A549 (cell line): ENCODE measurements at regions not wholly inside any gene's neighbourhood (a gene's known extent, or its start where the extent isn't known, plus 50 kb on each side); places are given as distances from the start of the nearest gene placed in this dataset.

ENCODE experiments used
- ATAC-seq, 2 experiments: fragments of 200-7000 bp in 1 of 2; fragments of >200 bp in 1 of 2; cut with Nextera tagmentation in 1 of 2; cut with Tn5 transposase in 1 of 2; 3 replicates each; pipeline versions ENCODE4 v1.8.0 to v1.9.1; 2018 to 2020; ENCODE audit warnings: mild to moderate bottlenecking in 1 of 2, moderate library complexity in 1 of 2
- CTCF ChIA-PET: fragments of 300-600 bp; sonication (Branson Sonifier 250); formaldehyde crosslinking; extraction: SDS; loops from one replicate; lab custom pipeline; 2021; ENCODE audit warnings: antibody characterized with exemption, inconsistent platforms; lab: Yijun Ruan, JAX
- POLR2A ChIA-PET: fragments of 350-600 bp; formaldehyde crosslinking; extraction: SDS; loops from one replicate; lab custom pipeline; 2021; ENCODE audit warnings: antibody characterized with exemption, inconsistent platforms; lab: Yijun Ruan, JAX
- DNase-seq, 2 experiments: peaks; one replicate each; pipeline versions ENCODE4 v3.0.0 to v3.0.0-alpha.2; 2011 to 2016; ENCODE audit warnings: low read depth in 1 of 2, low spot score in 1 of 2
- FAIRE-seq: peaks from 2 replicates; lab custom pipeline; 2011; peaks lifted over from hg19 to GRCh38; lab: Jason Lieb, UNC
- H3K27ac ChIP-seq, 2 experiments: fragments of >200 bp; sonication (Bioruptor Twin); formaldehyde crosslinking; 3 replicates each; pipeline ENCODE4 v1.5.1; 2016 to 2017
- H3K4me1 ChIP-seq: fragments of >200 bp; sonication (Bioruptor Twin); formaldehyde crosslinking; 3 replicates; pipeline ENCODE4 v1.6.1; 2016
- H3K4me2 ChIP-seq: fragments of >200 bp; sonication (Bioruptor Twin); formaldehyde crosslinking; 3 replicates; pipeline ENCODE4 v1.6.1; 2016
- H3K4me3 ChIP-seq: fragments of >200 bp; sonication (Bioruptor Twin); formaldehyde crosslinking; 3 replicates; pipeline ENCODE4 v1.5.1; 2016
- H3K9me3 ChIP-seq: fragments of >200 bp; sonication (Bioruptor Twin); formaldehyde crosslinking; 3 replicates; pipeline ENCODE4 v1.6.1; 2016
- BCL3 ChIP-seq: fragments of >200 bp; sonication (Bioruptor Twin); formaldehyde crosslinking; IDR thresholded peaks from 3 replicates; pipeline ENCODE4 v1.6.1; 2016
- CBX2 ChIP-seq: fragments of 200-600 bp; sonication (generic); IDR thresholded peaks from 2 replicates; pipeline ENCODE4 v1.6.1; 2016; ENCODE audit warnings: low read depth, mild to moderate bottlenecking, borderline replicate concordance
- CBX8 ChIP-seq: fragments of 200-600 bp; sonication (generic); IDR thresholded peaks from 2 replicates; pipeline ENCODE4 v1.6.1; 2016
- CEBPB ChIP-seq, 2 experiments: fragments of >200 bp in 1 of 2; sonication (Bioruptor Twin) in 1 of 2; formaldehyde crosslinking in 1 of 2; IDR thresholded peaks; 2 replicates each; pipeline ENCODE4 v1.6.1; 2012 to 2016
- E2F6 ChIP-seq: IDR thresholded peaks from 2 replicates; pipeline ENCODE4 v1.6.1; 2012; ENCODE audit warnings: low read depth, borderline replicate concordance
- EHF ChIP-seq: fragments of 250-450 bp; sonication (Bioruptor Pico); IDR thresholded peaks from 2 replicates; pipeline ENCODE4 v1.5.0; 2020; ENCODE audit warnings: mild to moderate bottlenecking
- FOSB ChIP-seq: fragments of 250-450 bp; sonication (Bioruptor Pico); IDR thresholded peaks from 2 replicates; pipeline ENCODE4 v1.5.0; 2020; ENCODE audit warnings: mild to moderate bottlenecking, moderate library complexity
- HDAC2 ChIP-seq: fragments of 200-600 bp; sonication (generic); IDR thresholded peaks from 2 replicates; pipeline ENCODE4 v1.6.1; 2016
- HOXA7 ChIP-seq: fragments of 250-450 bp; sonication (Bioruptor Pico); IDR thresholded peaks from 2 replicates; pipeline ENCODE4 v1.5.0; 2020; ENCODE audit warnings: mild to moderate bottlenecking, moderate library complexity
- HOXB5 ChIP-seq: fragments of 250-450 bp; sonication (Bioruptor Pico); IDR thresholded peaks from 2 replicates; pipeline ENCODE4 v1.5.0; 2020; ENCODE audit warnings: mild to moderate bottlenecking, moderate library complexity
- JUN ChIP-seq, 2 experiments: fragments of >200 bp; sonication (Bioruptor Twin); formaldehyde crosslinking; IDR thresholded peaks; 2 replicates in 1 of 2; 3 replicates in 1 of 2; pipeline ENCODE4 v1.6.1; 2016 to 2017
- JUNB ChIP-seq: fragments of >200 bp; sonication (Bioruptor Twin); formaldehyde crosslinking; IDR thresholded peaks from 2 replicates; pipeline ENCODE4 v1.6.1; 2016
- KDM5A ChIP-seq: fragments of 200-600 bp; sonication (generic); IDR thresholded peaks from 2 replicates; pipeline ENCODE4 v1.6.1; 2016; ENCODE audit warnings: antibody characterized with exemption, mild to moderate bottlenecking
- MAFK ChIP-seq: fragments of 450-650 bp; IDR thresholded peaks from 2 replicates; pipeline ENCODE4 v1.6.1; 2014; ENCODE audit not compliant: partially characterized antibody
- PBX3 ChIP-seq: IDR thresholded peaks from 2 replicates; pipeline ENCODE4 v1.6.1; 2012
- PHF8 ChIP-seq: fragments of 200-600 bp; sonication (generic); IDR thresholded peaks from 2 replicates; pipeline ENCODE4 v1.6.1; 2016; ENCODE audit warnings: low read depth, mild to moderate bottlenecking, antibody characterized with exemption, moderate library complexity, borderline replicate concordance
- RAD21 ChIP-seq, 2 experiments: fragments of >200 bp in 1 of 2; sonication (Bioruptor Twin) in 1 of 2; formaldehyde crosslinking in 1 of 2; IDR thresholded peaks in 1 of 2; conservative IDR thresholded peaks in 1 of 2; 2 replicates in 1 of 2; 3 replicates in 1 of 2; pipeline ENCODE4 v1.6.1; 2012 to 2018; ENCODE audit warnings: inconsistent platforms in 1 of 2
- RFX5 ChIP-seq: fragments of 450-650 bp; IDR thresholded peaks from 2 replicates; pipeline ENCODE4 v1.7.1; 2014; ENCODE audit warnings: antibody characterized with exemption, mild to moderate bottlenecking, moderate library complexity
- ZNF302 ChIP-seq: fragments of 250-450 bp; sonication (Bioruptor Pico); IDR thresholded peaks from 2 replicates; pipeline ENCODE4 v1.9.0; 2021; ENCODE audit warnings: inconsistent platforms, mild to moderate bottlenecking, moderate library complexity
- WGBS: methylation state at CpG from one replicate; pipeline ENCODE4 v1.1.6; 2017; ENCODE audit errors: missing lambda C conversion rate; 5-methylcytosine and 5-hydroxymethylcytosine counted together
- TF ChIP-seq, protein P1 (sequence below): fragments of 150-350 bp; IDR thresholded peaks from 2 replicates; pipeline ENCODE4 v1.6.1; 2014; ENCODE audit warnings: low read depth, mild to moderate bottlenecking, low read length
- TF ChIP-seq, protein P2 (sequence below): fragments of >200 bp; sonication (Bioruptor Twin); formaldehyde crosslinking; IDR thresholded peaks from 3 replicates; pipeline ENCODE4 v1.5.1; 2016

DNA sequence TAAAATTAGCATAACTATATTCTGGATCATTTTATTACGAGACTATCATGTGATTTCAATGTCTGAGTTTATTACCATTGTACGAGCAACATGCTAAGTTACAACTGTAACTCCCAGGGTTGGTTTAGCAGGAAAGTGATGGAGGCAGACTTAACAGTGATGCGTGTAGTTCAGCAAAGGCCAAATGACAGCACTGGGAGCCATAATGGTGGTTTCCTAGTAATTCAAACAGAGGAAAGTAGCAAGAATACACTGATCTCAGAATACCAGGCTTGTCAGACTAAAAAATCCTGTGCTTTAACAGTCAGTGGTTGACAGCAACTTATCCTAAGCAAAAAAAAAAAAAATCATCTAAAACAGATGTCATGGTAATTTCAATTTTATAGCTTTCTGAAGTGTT, 229.6 kb downstream of the KLF12 start:
- Histone ChIP-seq H3K4me2 (no peak overlapping the region), H3K9me3 (no peaks in the 10 kb centered on the region), H3K27ac (no peak overlapping the region), H3K4me3 (no peak overlapping the region)
- no peak for ATAC-seq
- CTCF ChIA-PET: no interaction called here
- 88% methylated on average over 3 of the region's 3 CpGs for WGBS
- no peak for FAIRE-seq
- POLR2A ChIA-PET: no interaction called here
- TF ChIP-seq ZNF302 (CRISPR knock-in tag) (no peak), CEBPB (IDR thresholded peaks at IDR 0.05) (no peak), CBX8 (no peak), KDM5A (no peak), HOXA7 (CRISPR knock-in tag) (no peak), RFX5 (no peak), FOSB (CRISPR knock-in tag) (no peak)
- TF ChIP-seq, all 56 proteins: peak for 0
- H3K4me1 ChIP-seq: no peaks in the 10 kb centered on the region
- DNase-seq: no peak

DNA sequence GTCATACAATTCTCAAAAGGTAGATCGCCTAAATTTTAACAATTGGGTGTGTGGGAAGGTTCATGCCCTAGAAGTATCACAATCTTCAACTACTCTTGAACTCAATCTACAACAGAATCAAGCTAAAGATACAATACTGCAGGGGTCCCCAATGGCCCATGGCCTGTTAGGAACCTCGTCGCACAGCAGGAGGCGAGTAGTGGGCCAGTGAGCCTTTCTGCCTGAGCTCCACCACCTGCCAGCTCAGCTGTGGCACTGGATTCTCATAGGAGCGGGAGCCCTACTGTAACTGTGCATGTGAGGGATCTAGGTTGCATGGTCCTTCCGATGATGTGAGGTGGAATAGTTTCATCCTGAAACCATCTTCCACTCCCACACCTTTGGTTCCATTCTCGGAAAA, 230.6 kb downstream of the KLF12 start:
- 91% methylated on average over 7 of the region's 7 CpGs for WGBS
- CTCF ChIA-PET: no interaction called here
- no peak overlapping the region for H3K4me3 ChIP-seq

GRCh38 chr13:73902847-73903246, 231.4 kb downstream of the KLF12 start:
- H3K27ac ChIP-seq: no peak overlapping the region
- CTCF ChIA-PET: no interaction called here
- H3K4me1 ChIP-seq: no peaks in the 10 kb centered on the region
- DNase-seq (no peak), FAIRE-seq (no peak), ATAC-seq (no peak)
- no peak overlapping the region for H3K4me2 ChIP-seq
- POLR2A ChIA-PET: no interaction called here
- no peaks in the 10 kb centered on the region for H3K9me3 ChIP-seq
- H3K4me3 ChIP-seq: no peak overlapping the region
- TF ChIP-seq, protein P1, sequence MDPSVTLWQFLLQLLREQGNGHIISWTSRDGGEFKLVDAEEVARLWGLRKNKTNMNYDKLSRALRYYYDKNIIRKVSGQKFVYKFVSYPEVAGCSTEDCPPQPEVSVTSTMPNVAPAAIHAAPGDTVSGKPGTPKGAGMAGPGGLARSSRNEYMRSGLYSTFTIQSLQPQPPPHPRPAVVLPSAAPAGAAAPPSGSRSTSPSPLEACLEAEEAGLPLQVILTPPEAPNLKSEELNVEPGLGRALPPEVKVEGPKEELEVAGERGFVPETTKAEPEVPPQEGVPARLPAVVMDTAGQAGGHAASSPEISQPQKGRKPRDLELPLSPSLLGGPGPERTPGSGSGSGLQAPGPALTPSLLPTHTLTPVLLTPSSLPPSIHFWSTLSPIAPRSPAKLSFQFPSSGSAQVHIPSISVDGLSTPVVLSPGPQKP: no peak
- TF ChIP-seq CBX2 (no peak), RAD21 (conservative IDR thresholded peaks at IDR 0.05 in 1 of 2, IDR thresholded peaks at IDR 0.05 in 1 of 2) (no peak)

More for the DNA sequence above, 230.6 kb downstream of the KLF12 start:
- no peak for ATAC-seq
- no peaks in the 10 kb centered on the region for H3K9me3 ChIP-seq
- H3K4me1 ChIP-seq: no peaks in the 10 kb centered on the region
- FAIRE-seq: no peak
- no peak overlapping the region for H3K27ac ChIP-seq
- POLR2A ChIA-PET: no interaction called here
- no peak overlapping the region for H3K4me2 ChIP-seq
- no peak for DNase-seq
- no peak for TF ChIP-seq PBX3
- TF ChIP-seq, protein P2, sequence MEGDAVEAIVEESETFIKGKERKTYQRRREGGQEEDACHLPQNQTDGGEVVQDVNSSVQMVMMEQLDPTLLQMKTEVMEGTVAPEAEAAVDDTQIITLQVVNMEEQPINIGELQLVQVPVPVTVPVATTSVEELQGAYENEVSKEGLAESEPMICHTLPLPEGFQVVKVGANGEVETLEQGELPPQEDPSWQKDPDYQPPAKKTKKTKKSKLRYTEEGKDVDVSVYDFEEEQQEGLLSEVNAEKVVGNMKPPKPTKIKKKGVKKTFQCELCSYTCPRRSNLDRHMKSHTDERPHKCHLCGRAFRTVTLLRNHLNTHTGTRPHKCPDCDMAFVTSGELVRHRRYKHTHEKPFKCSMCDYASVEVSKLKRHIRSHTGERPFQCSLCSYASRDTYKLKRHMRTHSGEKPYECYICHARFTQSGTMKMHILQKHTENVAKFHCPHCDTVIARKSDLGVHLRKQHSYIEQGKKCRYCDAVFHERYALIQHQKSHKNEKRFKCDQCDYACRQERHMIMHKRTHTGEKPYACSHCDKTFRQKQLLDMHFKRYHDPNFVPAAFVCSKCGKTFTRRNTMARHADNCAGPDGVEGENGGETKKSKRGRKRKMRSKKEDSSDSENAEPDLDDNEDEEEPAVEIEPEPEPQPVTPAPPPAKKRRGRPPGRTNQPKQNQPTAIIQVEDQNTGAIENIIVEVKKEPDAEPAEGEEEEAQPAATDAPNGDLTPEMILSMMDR: no peak
- TF ChIP-seq E2F6: no peak
- no peak for TF ChIP-seq JUN (IDR thresholded peaks at IDR 0.05)
- TF ChIP-seq MAFK: no peak
- no peak for TF ChIP-seq EHF (CRISPR knock-in tag)
- no peak for TF ChIP-seq BCL3
- no peak for TF ChIP-seq HOXB5 (CRISPR knock-in tag)
- no peak for TF ChIP-seq PHF8
- TF ChIP-seq HDAC2: no peak
- TF ChIP-seq HOXA7 (CRISPR knock-in tag): no peak
- TF ChIP-seq JUNB: no peak
- TF ChIP-seq, all 56 proteins: peak for 0
